H1 (cell line): ENCODE measurements at regions not wholly inside any gene's neighbourhood (a gene's known extent, or its start where the extent isn't known, plus 50 kb on each side); places are given as distances from the start of the nearest gene placed in this dataset.

ENCODE experiments used
- GABPA ChIP-seq: IDR thresholded peaks from 2 replicates; pipeline ENCODE4 v1.6.1; 2011; ENCODE audit warnings: mild to moderate bottlenecking, low read length, moderate library complexity, borderline replicate concordance; ENCODE audit not compliant: insufficient read depth

DNA sequence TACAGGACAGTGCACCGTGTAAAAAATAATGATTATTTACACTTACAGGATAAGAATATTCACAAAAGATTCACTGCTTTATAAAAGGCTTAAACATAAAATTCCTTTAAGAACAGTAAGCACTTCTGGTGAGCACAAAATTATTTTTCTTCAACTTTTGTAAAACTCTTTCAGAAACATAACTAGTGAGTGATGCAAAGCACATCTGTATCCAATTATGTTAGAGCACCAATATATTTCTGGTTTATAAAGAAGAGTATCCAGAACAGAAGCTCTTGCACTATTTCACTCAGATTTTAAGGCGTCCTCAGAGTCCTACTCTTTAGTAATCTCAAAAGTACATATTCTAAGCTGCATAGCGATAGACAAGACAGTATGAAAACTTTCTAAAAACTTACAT lies 276.0 kb downstream of the C4orf33 start (continued):
- TF ChIP-seq GABPA = no peak
